CD4-positive, alpha-beta T cell treated with Interferon gamma for 1 hour (primary cell): ENCODE measurements at regions not wholly inside any gene's neighbourhood (a gene's known extent, or its start where the extent isn't known, plus 50 kb on each side); places are given as distances from the start of the nearest gene placed in this dataset.

Experiments
- DNase-seq: peaks from one replicate; pipeline ENCODE4 v3.0.0-alpha.2; 2020

GRCh38 chr4:162727232-162727631, 439.5 kb downstream of the NAF1 start:
- DNase-seq: no peak

GRCh38 chr4:162715401-162715800, 451.3 kb downstream of the NAF1 start:
- no peak for DNase-seq

GRCh38 chr4:162707962-162708361, 458.7 kb downstream of the NAF1 start:
- no peak for DNase-seq

- no peak for DNase-seq
Measured at GRCh38 chr4:162706632-162707031, 460.1 kb downstream of the NAF1 start.

- DNase-seq: no peak
Measured at GRCh38 chr4:162706051-162706450, 460.6 kb downstream of the NAF1 start.

- no peak for DNase-seq
Measured at GRCh38 chr4:162705130-162705803, 461.4 kb downstream of the NAF1 start.

- no peak for DNase-seq
Measured at GRCh38 chr4:162700815-162701361, 465.8 kb downstream of the NAF1 start.

GRCh38 chr4:162700358-162700757, 466.3 kb downstream of the NAF1 start:
- DNase-seq: no peak

GRCh38 chr4:162699629-162700028, 467.1 kb downstream of the NAF1 start:
- DNase-seq: no peak

- no peak for DNase-seq
Measured at GRCh38 chr4:162685410-162685809, 481.3 kb downstream of the NAF1 start.

- DNase-seq: no peak
Measured at GRCh38 chr4:162684998-162685397, 481.7 kb downstream of the NAF1 start.

GRCh38 chr4:162684371-162684700, 482.4 kb downstream of the NAF1 start:
- DNase-seq: no peak

GRCh38 chr4:162683659-162684370, 482.9 kb downstream of the NAF1 start:
- DNase-seq: no peak

GRCh38 chr4:162682651-162683050, 484.0 kb downstream of the NAF1 start:
- no peak for DNase-seq

- no peak for DNase-seq
Measured at GRCh38 chr4:162681212-162681611, 485.5 kb downstream of the NAF1 start.

GRCh38 chr4:162675661-162676060, 491.0 kb downstream of the NAF1 start:
- no peak for DNase-seq

GRCh38 chr4:162661913-162662312, 498.1 kb upstream of the FSTL5 start:
- no peak for DNase-seq

- no peak for DNase-seq
Measured at GRCh38 chr4:162659716-162660115, 495.9 kb upstream of the FSTL5 start.

- no peak for DNase-seq
Measured at GRCh38 chr4:162657966-162658365, 494.2 kb upstream of the FSTL5 start.

GRCh38 chr4:162650166-162650565, 486.4 kb upstream of the FSTL5 start:
- no peak for DNase-seq

GRCh38 chr4:162645381-162645780, 481.6 kb upstream of the FSTL5 start:
- no peak for DNase-seq

- no peak for DNase-seq
Measured at GRCh38 chr4:162644346-162644745, 480.5 kb upstream of the FSTL5 start.

- DNase-seq: no peak
Measured at GRCh38 chr4:162640152-162640551, 476.4 kb upstream of the FSTL5 start.

- DNase-seq: no peak
Measured at GRCh38 chr4:162634390-162634789, 470.6 kb upstream of the FSTL5 start.

GRCh38 chr4:162622664-162623063, 458.9 kb upstream of the FSTL5 start:
- no peak for DNase-seq
